Body of pancreas (tissue), 4 donors: ENCODE measurements at regions not wholly inside any gene's neighbourhood (a gene's known extent, or its start where the extent isn't known, plus 50 kb on each side); places are given as distances from the start of the nearest gene placed in this dataset.

ENCODE experiments used
- ATAC-seq: fragments of 150-250 bp; one replicate; pipeline ENCODE4 v1.9.1; 2016
- DNase-seq, 4 donors: peaks; one replicate each; pipeline ENCODE4 v3.0.0-alpha.2; 2019
- H3K27ac ChIP-seq, 4 donors: fragments of 200-600 bp; sonication (generic); 1 replicate in 3 of 4; 2 replicates in 1 of 4; pipeline versions ENCODE4 v1.5.1 to v1.6.1; 2016 to 2019; ENCODE audit warnings: mild to moderate bottlenecking in 1 of 4, mixed read lengths in 1 of 4, moderate library complexity in 1 of 4
- H3K27me3 ChIP-seq, 2 donors: fragments of 200-600 bp; sonication (generic); one replicate each; pipeline ENCODE4 v1.6.0; 2016; ENCODE audit warnings: mild to moderate bottlenecking in 1 of 2
- H3K36me3 ChIP-seq, 2 donors: fragments of 200-600 bp; sonication (generic); replicated peaks in 1 of 2; 2 replicates each; pipeline ENCODE4 v1.5.1; 2016; ENCODE audit warnings: low read depth in 2 of 2; ENCODE audit not compliant: insufficient read depth in 1 of 2
- H3K4me1 ChIP-seq: fragments of 200-600 bp; sonication (generic); one replicate; pipeline ENCODE4 v1.6.0; 2016
- H3K4me3 ChIP-seq, 2 donors: fragments of 200-600 bp; sonication (generic); 1 replicate in 1 of 2; 2 replicates in 1 of 2; pipeline ENCODE4 v1.5.1; 2016 to 2019
- H3K9me3 ChIP-seq, 3 donors: fragments of 200-600 bp; sonication (generic); 1 replicate in 2 of 3; 2 replicates in 1 of 3; pipeline ENCODE4 v1.5.1; 2016
- POLR2A ChIP-seq, 3 donors: fragments of 450-650 bp; IDR thresholded peaks; one replicate each; pipeline ENCODE4 v1.6.1; 2016; ENCODE audit warnings: antibody characterized with exemption in 3 of 3, mild to moderate bottlenecking in 2 of 3
- WGBS, 2 donors: methylation state at CpG; one replicate each; pipeline ENCODE4 v1.1.5; 2017; 5-methylcytosine and 5-hydroxymethylcytosine counted together
- intact Hi-C: fragments of 100-400 bp; cut with DNase I; formaldehyde crosslinking; loops from one replicate; pipeline ENCODE4 v1.15.1; 2023
- TF ChIP-seq, protein P1 (sequence below), 7 experiments: fragments of 450-650 bp in 4 of 7; fragments of 200-600 bp in 3 of 7; sonication (generic) in 3 of 7; IDR thresholded peaks; one replicate each; pipeline ENCODE4 v1.5.1; 2016 to 2019; ENCODE audit warnings: antibody characterized with exemption in 7 of 7

DNA sequence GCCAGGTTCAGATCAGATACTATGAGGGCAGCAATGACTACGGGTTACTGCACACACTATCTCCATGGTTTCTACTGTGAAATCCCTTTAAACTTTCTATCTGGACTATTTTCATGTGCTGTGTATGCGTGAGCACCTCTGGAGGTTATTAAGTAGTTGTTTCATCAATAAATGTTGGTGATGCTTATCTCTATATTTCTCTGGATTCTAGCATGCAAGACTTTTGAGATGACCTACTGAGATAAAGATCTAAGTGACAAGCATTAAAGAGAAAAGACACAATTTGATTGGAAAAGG lies 194.0 kb downstream of the NRIP1 start:
- TF ChIP-seq, protein P1, sequence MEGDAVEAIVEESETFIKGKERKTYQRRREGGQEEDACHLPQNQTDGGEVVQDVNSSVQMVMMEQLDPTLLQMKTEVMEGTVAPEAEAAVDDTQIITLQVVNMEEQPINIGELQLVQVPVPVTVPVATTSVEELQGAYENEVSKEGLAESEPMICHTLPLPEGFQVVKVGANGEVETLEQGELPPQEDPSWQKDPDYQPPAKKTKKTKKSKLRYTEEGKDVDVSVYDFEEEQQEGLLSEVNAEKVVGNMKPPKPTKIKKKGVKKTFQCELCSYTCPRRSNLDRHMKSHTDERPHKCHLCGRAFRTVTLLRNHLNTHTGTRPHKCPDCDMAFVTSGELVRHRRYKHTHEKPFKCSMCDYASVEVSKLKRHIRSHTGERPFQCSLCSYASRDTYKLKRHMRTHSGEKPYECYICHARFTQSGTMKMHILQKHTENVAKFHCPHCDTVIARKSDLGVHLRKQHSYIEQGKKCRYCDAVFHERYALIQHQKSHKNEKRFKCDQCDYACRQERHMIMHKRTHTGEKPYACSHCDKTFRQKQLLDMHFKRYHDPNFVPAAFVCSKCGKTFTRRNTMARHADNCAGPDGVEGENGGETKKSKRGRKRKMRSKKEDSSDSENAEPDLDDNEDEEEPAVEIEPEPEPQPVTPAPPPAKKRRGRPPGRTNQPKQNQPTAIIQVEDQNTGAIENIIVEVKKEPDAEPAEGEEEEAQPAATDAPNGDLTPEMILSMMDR (IDR thresholded peaks at IDR 0.05), result no peak
- TF ChIP-seq POLR2A (IDR thresholded peaks at IDR 0.05), result no peak
- H3K4me1 ChIP-seq, result peaks cover 9% of the 10 kb centered on the region
- no peaks in the 10 kb centered on the region for H3K9me3 ChIP-seq
- H3K36me3 ChIP-seq, result no peaks in the 10 kb centered on the region
- H3K4me3 ChIP-seq, result no peak overlapping the region
- no peaks in the 10 kb centered on the region for H3K27me3 ChIP-seq
- 40 to 41% methylated on average over 2 of the region's 2 CpGs for WGBS, 2 donors
- ATAC-seq (no peak), DNase-seq (no peak)
- no peak overlapping the region for H3K27ac ChIP-seq
- intact Hi-C loops, result no loop called here

DNA sequence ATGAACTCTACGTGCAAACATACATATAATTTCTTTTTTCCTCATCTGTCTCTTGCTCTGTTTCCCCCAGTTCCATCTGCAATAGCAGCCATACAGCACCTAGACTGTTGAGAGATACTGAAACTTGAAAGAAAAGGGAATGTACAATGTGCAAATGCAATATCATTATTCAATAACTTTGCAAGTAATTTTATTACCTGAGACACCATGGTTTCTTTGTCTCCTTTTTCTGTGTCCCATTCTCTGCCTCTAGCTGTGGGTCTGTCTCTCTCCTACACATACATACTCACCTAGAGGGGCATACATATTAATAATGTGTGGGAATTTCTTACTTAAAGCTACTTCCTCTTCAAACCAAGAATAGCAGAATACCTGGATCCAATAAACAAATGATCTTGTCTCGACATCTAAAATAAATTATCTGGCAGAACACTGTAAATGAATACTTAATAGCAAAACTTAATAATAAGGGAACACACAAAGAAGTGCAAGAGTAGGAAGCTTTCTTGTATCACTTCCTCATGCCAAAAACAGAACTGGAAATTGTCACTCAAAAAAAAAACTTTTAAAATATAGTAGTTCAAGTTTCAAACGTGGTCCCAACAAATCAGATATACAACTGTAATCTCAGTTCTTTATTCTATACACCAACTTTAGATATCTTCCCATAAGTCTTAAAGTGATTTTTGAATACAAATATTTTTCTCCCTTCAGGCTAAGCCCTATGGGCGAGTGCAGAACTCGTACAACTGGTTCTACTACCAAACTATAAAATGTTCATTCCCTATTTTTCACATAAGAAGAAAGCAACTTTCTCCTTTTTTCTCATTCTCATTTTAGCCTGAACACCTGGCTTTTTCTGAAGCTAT lies 194.6 kb downstream of the NRIP1 start:
- no peak overlapping the region for H3K4me3 ChIP-seq
- no peaks in the 10 kb centered on the region for H3K36me3 ChIP-seq
- no peaks in the 10 kb centered on the region for H3K9me3 ChIP-seq
- peaks cover 9% of the 10 kb centered on the region for H3K4me1 ChIP-seq
- H3K27me3 ChIP-seq, result no peaks in the 10 kb centered on the region
- TF ChIP-seq, protein P1 (IDR thresholded peaks at IDR 0.05), result no peak
- TF ChIP-seq POLR2A (IDR thresholded peaks at IDR 0.05), result no peak
- no peak overlapping the region for H3K27ac ChIP-seq
- intact Hi-C loops, result loop anchor here (10.0 kb wide), 2 partner anchors 615 to 715 kb away; no protein-coding TSS in a partner anchor
- no peak for ATAC-seq
- 38 to 41% methylated on average over 5 of the region's 5 CpGs for WGBS, 2 donors
- no peak for DNase-seq

DNA sequence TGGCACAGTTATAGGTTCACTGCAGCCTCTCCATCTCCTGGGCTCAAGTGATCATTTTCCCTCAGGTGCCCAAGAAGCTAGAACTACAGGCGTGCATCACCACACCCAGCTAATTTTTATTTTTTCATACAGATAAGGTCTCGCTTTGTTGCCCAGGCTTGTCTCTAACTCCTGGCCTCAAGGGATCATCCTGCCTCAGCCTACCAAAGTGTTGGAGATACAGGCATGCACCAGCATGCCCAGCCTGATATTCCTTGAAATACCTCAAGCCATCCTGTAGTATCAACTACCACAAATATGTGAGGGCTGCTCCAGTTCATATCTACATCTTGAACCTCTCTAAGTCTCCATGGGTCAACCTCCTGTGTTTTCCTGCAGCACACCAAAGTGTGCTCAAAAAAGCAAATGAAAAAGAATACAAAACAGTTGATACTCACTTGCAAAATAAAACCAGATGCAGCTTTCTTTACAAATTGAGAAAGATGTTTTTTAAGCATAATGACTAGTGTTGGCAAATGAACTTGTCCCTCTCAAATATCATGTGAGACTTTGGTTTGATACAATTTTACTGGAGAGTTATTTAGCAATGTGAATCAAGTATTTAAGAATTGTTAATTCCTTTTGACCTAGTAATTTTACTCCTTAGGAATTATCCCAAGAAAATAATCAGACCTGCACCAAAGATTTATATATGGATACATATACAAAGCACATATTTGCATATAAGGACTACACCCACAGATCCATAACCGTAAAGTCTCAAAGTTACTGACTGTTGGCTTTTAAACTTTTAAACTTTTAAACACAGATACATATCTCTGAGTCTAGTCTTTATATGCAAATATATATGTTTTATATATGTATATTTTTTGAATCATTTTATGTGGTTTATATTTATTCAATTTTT lies 197.7 kb downstream of the NRIP1 start:
- H3K27ac ChIP-seq, result no peak overlapping the region
- intact Hi-C loops, result loop anchor here (10.0 kb wide), 2 partner anchors 618 to 718 kb away; no protein-coding TSS in a partner anchor
- H3K9me3 ChIP-seq, result no peaks in the 10 kb centered on the region
- H3K4me3 ChIP-seq, result no peak overlapping the region
- no peak for ATAC-seq
- H3K27me3 ChIP-seq, result no peaks in the 10 kb centered on the region
- WGBS, 2 donors, result 88 to 93% methylated on average over 3 of the region's 3 CpGs
- DNase-seq, result no peak
- H3K36me3 ChIP-seq, result no peaks in the 10 kb centered on the region
- H3K4me1 ChIP-seq, result peaks cover 17% of the 10 kb centered on the region
- TF ChIP-seq, protein P1 (IDR thresholded peaks at IDR 0.05), result no peak
- no peak for TF ChIP-seq POLR2A (IDR thresholded peaks at IDR 0.05)

DNA sequence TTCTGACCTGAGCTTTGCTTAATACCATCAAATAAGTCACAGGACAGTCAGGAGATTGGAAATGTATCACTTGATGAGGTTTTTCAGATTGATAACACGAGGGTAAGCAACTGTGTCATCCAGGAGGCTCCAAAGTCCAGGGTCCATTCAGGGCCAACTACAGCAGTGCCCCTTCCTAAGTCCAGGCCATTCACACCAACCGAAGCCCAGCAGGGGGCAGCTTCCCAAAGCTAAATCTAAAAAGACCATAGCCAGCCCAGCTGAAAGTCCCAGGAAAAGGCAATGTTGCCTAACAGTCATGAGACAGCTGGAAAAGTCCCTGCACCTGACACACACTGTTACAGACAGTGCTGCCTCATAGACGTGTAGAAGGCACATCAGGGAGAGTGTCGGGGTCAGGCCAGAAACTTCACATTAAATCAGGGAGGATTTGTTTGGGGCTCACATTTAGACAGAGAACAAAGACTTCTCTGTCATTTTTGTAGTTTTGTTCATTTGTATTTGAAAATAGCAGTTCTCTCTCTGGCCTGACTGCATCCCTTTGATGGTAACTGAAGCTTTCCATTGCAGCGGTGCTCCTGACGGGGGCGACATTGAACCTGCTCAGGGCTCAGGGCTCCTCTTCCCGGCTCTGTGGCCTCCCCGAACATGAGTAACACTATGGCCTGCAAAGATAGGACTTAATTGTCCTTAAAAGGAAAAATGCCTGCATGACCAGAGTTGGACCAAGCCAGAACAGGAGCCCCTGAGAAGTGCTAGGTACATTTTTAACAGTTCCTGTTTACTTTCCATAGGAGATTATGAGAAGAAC lies 200.4 kb downstream of the NRIP1 start:
- H3K4me3 ChIP-seq, result no peak overlapping the region
- H3K27me3 ChIP-seq, result no peaks in the 10 kb centered on the region
- DNase-seq (peak; percentile 72 to 81 (median 77)), ATAC-seq (peak; percentile 90)
- no peak for TF ChIP-seq POLR2A (IDR thresholded peaks at IDR 0.05)
- TF ChIP-seq, protein P1 (IDR thresholded peaks at IDR 0.05), result peak; percentile 21 to 68 (median 57)
- H3K36me3 ChIP-seq, result no peaks in the 10 kb centered on the region
- H3K9me3 ChIP-seq, result no peaks in the 10 kb centered on the region
- intact Hi-C loops, result loop anchor here (10.0 kb wide), 2 partner anchors 620 to 720 kb away; no protein-coding TSS in a partner anchor
- H3K4me1 ChIP-seq, result peaks cover 8% of the 10 kb centered on the region
- peak overlapping the region in 2 of 4 donors; percentile 9 to 47 for H3K27ac ChIP-seq
- WGBS, 2 donors, result 1 to 20% methylated on average over 9 of the region's 9 CpGs
